ENCODE measurements at regions not wholly inside any gene's neighbourhood (a gene's known extent, or its start where the extent isn't known, plus 50 kb on each side); places are given as distances from the start of the nearest gene placed in this dataset.
A peak's percentile ranks its signal among the peaks of the same experiment; 100 is the strongest.
"Not testable (repeated sequence)": the region's sequence is repeated elsewhere in the genome, so short reads cannot be mapped to it uniquely, and the experiment has no call there.

DNA sequence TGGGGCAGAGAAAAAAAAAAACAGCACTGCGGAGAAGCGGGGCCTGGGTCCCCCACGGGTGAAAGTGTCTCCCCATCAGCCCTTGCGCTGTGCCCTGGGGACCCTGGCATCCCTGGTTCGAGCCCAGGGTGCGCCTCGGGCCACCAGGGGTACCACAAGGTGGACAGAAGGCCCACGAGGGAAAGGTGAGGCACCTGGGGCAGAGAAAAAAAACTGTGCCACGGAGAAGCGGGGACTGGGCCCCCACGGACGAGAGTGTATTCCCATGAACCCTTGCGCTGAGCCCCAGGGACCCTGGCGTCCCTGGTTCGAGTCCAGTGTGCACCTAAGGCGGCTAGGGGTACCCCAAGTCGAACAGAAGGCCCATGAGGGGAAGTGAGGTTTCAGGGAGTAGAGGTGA is 395.8 kb upstream of the TPTE start:
- H3K4me3 ChIP-seq (ENCODE audit: low read length); H3K79me2 ChIP-seq (ENCODE audit: low read length); H3K9ac ChIP-seq (ENCODE audit: low read length); H4K20me1 ChIP-seq (ENCODE audit: insufficient read depth, low read depth, low read length); H3K4me2 ChIP-seq (ENCODE audit: low read depth, low read length, poor library complexity, severe bottlenecking); H3K27me3 ChIP-seq (ENCODE audit: low read length); H3K27ac ChIP-seq (ENCODE audit: low read length); H2AFZ ChIP-seq (ENCODE audit: low read length); H3K4me1 ChIP-seq (ENCODE audit: low read length); H3K36me3 ChIP-seq (ENCODE audit: insufficient read depth, low read length); H3K9me3 ChIP-seq (ENCODE audit: low read length); H3K9me2 ChIP-seq (replicated peaks; ENCODE audit: insufficient read depth, low read length): not testable (repeated sequence)
- DNase-seq, result peak; percentile 29

DNA sequence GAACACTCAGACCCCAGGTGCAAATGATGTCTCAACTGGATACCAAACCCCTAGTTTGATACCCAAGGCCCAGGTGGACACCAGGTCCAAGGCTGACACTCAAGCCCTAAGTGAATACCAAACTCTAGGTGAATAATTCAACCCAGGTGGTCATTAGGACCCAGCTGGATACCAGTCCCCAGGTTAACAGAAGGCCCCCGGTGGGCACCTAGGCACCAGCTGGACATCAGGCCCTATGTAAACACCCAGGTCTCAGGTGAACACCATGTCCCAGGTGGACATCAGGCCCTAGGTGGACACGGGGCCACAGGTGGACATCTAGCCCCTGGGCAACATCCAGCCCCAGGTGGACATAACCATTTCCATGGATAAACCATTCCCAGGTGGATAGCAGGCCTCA is 387.3 kb upstream of the TPTE start:
- not testable (repeated sequence) for H3K4me2 ChIP-seq (ENCODE audit: low read depth, low read length, poor library complexity, severe bottlenecking); H3K79me2 ChIP-seq (ENCODE audit: low read length); H3K27ac ChIP-seq (ENCODE audit: low read length); H3K36me3 ChIP-seq (ENCODE audit: insufficient read depth, low read length); H2AFZ ChIP-seq (ENCODE audit: low read length); H3K4me3 ChIP-seq (ENCODE audit: low read length); DNase-seq; H3K9me2 ChIP-seq (replicated peaks; ENCODE audit: insufficient read depth, low read length); H3K9ac ChIP-seq (ENCODE audit: low read length); H3K4me1 ChIP-seq (ENCODE audit: low read length); H3K9me3 ChIP-seq (ENCODE audit: low read length); H4K20me1 ChIP-seq (ENCODE audit: insufficient read depth, low read depth, low read length); H3K27me3 ChIP-seq (ENCODE audit: low read length)

DNA sequence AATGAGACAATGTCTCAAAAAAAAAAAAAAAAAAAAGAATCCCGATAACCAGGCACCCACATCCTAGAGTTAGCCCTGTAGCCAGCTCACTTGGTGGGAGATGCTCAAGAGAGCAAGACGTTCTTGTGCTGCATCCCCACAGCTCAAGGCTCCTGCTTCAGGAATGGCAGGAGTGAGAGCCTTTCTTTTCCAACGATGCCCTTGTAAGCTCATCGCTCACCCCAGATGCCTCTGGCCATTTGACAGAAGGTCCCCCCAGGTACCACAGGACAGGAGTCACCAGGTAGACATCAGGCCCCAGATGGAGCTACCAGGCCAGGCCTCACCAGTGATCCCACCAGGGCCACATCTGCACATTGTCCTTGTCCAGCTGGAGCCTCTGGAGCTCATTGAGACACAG is 385.5 kb upstream of the TPTE start:
- H3K9ac ChIP-seq (ENCODE audit: low read length); DNase-seq; H2AFZ ChIP-seq (ENCODE audit: low read length); H3K9me2 ChIP-seq (replicated peaks; ENCODE audit: insufficient read depth, low read length); H3K79me2 ChIP-seq (ENCODE audit: low read length); H3K4me2 ChIP-seq (ENCODE audit: low read depth, low read length, poor library complexity, severe bottlenecking); H3K27ac ChIP-seq (ENCODE audit: low read length); H3K4me1 ChIP-seq (ENCODE audit: low read length); H4K20me1 ChIP-seq (ENCODE audit: insufficient read depth, low read depth, low read length); H3K36me3 ChIP-seq (ENCODE audit: insufficient read depth, low read length); H3K4me3 ChIP-seq (ENCODE audit: low read length); H3K27me3 ChIP-seq (ENCODE audit: low read length); H3K9me3 ChIP-seq (ENCODE audit: low read length): not testable (repeated sequence)

DNA sequence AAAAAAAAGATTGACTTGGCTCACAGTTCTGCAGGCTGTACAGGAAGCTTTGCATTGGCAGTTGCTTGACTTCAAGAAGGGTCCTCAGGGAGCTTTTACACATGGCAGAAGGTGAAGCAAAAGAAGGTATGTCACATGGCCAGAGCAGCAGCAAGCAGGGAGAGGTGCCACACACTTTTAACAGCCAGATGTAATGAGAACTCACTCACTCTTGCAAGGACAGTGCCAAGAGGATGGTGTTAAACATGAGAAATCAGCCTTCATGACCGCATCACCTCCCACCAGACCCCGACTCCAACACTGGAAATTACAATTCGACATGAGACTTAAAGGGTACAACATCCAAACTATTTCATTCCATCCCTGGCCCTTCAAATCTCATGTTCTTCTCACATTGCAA is 367.2 kb upstream of the TPTE start:
- H4K20me1 ChIP-seq (ENCODE audit: insufficient read depth, low read depth, low read length); H3K36me3 ChIP-seq (ENCODE audit: insufficient read depth, low read length); H2AFZ ChIP-seq (ENCODE audit: low read length); H3K27me3 ChIP-seq (ENCODE audit: low read length); H3K9ac ChIP-seq (ENCODE audit: low read length); H3K9me2 ChIP-seq (replicated peaks; ENCODE audit: insufficient read depth, low read length); H3K4me2 ChIP-seq (ENCODE audit: low read depth, low read length, poor library complexity, severe bottlenecking); H3K27ac ChIP-seq (ENCODE audit: low read length); H3K79me2 ChIP-seq (ENCODE audit: low read length); H3K4me1 ChIP-seq (ENCODE audit: low read length); H3K9me3 ChIP-seq (ENCODE audit: low read length); DNase-seq; H3K4me3 ChIP-seq (ENCODE audit: low read length): not testable (repeated sequence)

Data from Karpas-422 (cell line).